Endothelial cell (in vitro differentiated cells): ENCODE measurements at regions not wholly inside any gene's neighbourhood (a gene's known extent, or its start where the extent isn't known, plus 50 kb on each side); places are given as distances from the start of the nearest gene placed in this dataset.

ENCODE experiments used
- DNase-seq: peaks from one replicate; pipeline ENCODE4 v3.0.0; 2021; ENCODE audit warnings: low spot score
- H3K27ac Mint-ChIP-seq: one replicate; pipeline ENCODE4 v1.8.0; 2021; ENCODE audit warnings: mixed read lengths, inconsistent platforms; ENCODE audit not compliant: unreplicated experiment
- H3K27me3 Mint-ChIP-seq: one replicate; pipeline ENCODE4 v1.8.0; 2021; ENCODE audit warnings: mild to moderate bottlenecking, moderate library complexity, mixed read lengths, inconsistent platforms; ENCODE audit not compliant: unreplicated experiment
- H3K36me3 Mint-ChIP-seq: one replicate; pipeline ENCODE4 v1.8.0; 2021; ENCODE audit warnings: mild to moderate bottlenecking, low read depth, mixed read lengths, inconsistent platforms; ENCODE audit not compliant: unreplicated experiment
- H3K4me1 Mint-ChIP-seq: one replicate; pipeline ENCODE4 v1.8.0; 2021; ENCODE audit warnings: mild to moderate bottlenecking, mixed read lengths, inconsistent platforms; ENCODE audit not compliant: unreplicated experiment
- H3K4me3 Mint-ChIP-seq: one replicate; pipeline ENCODE4 v1.8.0; 2021; ENCODE audit warnings: mild to moderate bottlenecking, mixed read lengths, inconsistent platforms; ENCODE audit not compliant: unreplicated experiment
- H3K9me3 Mint-ChIP-seq: one replicate; pipeline ENCODE4 v1.8.0; 2021; ENCODE audit warnings: mixed read lengths, inconsistent platforms; ENCODE audit not compliant: unreplicated experiment
- CTCF ChIP-seq: fragments of 200-600 bp; sonication (generic); IDR thresholded peaks from one replicate; pipeline ENCODE4 v1.5.0; 2021; ENCODE audit warnings: antibody characterized with exemption; ENCODE audit not compliant: unreplicated experiment

- no peak overlapping the region for H3K27ac Mint-ChIP-seq
- H3K36me3 Mint-ChIP-seq = peaks cover 3% of the 10 kb centered on the region
- no peak for DNase-seq
- H3K4me1 Mint-ChIP-seq = no peaks in the 10 kb centered on the region
- no peak for TF ChIP-seq CTCF
- H3K4me3 Mint-ChIP-seq = no peak overlapping the region
- H3K27me3 Mint-ChIP-seq = no peaks in the 10 kb centered on the region
- H3K9me3 Mint-ChIP-seq = no peaks in the 10 kb centered on the region
Observed at GRCh38 chr11:25758145-25758661, 573.7 kb upstream of the ANO3 start.

GRCh38 chr11:25766332-25767015 lies 565.5 kb upstream of the ANO3 start:
- H3K9me3 Mint-ChIP-seq = no peaks in the 10 kb centered on the region
- TF ChIP-seq CTCF = no peak
- peaks cover 1% of the 10 kb centered on the region for H3K27me3 Mint-ChIP-seq
- no peaks in the 10 kb centered on the region for H3K36me3 Mint-ChIP-seq
- DNase-seq = no peak
- H3K27ac Mint-ChIP-seq = no peak overlapping the region
- H3K4me1 Mint-ChIP-seq = peaks cover 3% of the 10 kb centered on the region
- no peak overlapping the region for H3K4me3 Mint-ChIP-seq

GRCh38 chr11:25769287-25769686 lies 562.6 kb upstream of the ANO3 start:
- Mint-ChIP-seq H3K4me3 (no peak overlapping the region), H3K36me3 (no peaks in the 10 kb centered on the region), H3K9me3 (no peaks in the 10 kb centered on the region), H3K27ac (no peak overlapping the region), H3K4me1 (peaks cover 3% of the 10 kb centered on the region), H3K27me3 (peaks cover 1% of the 10 kb centered on the region)
- DNase-seq = no peak
- TF ChIP-seq CTCF = no peak

GRCh38 chr11:25771605-25772004 lies 560.3 kb upstream of the ANO3 start:
- Mint-ChIP-seq H3K9me3 (no peaks in the 10 kb centered on the region), H3K27ac (no peak overlapping the region), H3K36me3 (no peaks in the 10 kb centered on the region), H3K27me3 (peaks cover 1% of the 10 kb centered on the region), H3K4me1 (peaks cover 3% of the 10 kb centered on the region), H3K4me3 (no peak overlapping the region)
- no peak for DNase-seq
- TF ChIP-seq CTCF = no peak

GRCh38 chr11:25775603-25776002 lies 556.3 kb upstream of the ANO3 start:
- DNase-seq = no peak
- Mint-ChIP-seq H3K36me3 (no peaks in the 10 kb centered on the region), H3K4me3 (no peak overlapping the region), H3K27me3 (no peaks in the 10 kb centered on the region), H3K4me1 (no peaks in the 10 kb centered on the region), H3K27ac (no peak overlapping the region), H3K9me3 (no peaks in the 10 kb centered on the region)
- no peak for TF ChIP-seq CTCF
